Skeletal muscle tissue (tissue), 3 donors: ENCODE measurements at regions not wholly inside any gene's neighbourhood (a gene's known extent, or its start where the extent isn't known, plus 50 kb on each side); places are given as distances from the start of the nearest gene placed in this dataset.

Experiments used
- H3K27ac ChIP-seq: one replicate; pipeline ENCODE4 v1.7.0; 2013; ENCODE audit warnings: mild to moderate bottlenecking, low read depth, low read length, inconsistent platforms
- H3K27me3 ChIP-seq, 3 donors: one replicate each; pipeline ENCODE4 v1.7.0; 2013; ENCODE audit warnings: low read length in 3 of 3; ENCODE audit not compliant: control insufficient read depth in 3 of 3, insufficient read depth in 3 of 3
- H3K36me3 ChIP-seq, 3 donors: one replicate each; pipeline ENCODE4 v1.7.0; 2013; ENCODE audit warnings: low read length in 3 of 3; ENCODE audit not compliant: control insufficient read depth in 3 of 3, insufficient read depth in 3 of 3
- H3K4me1 ChIP-seq, 3 donors: one replicate each; pipeline ENCODE4 v1.7.0; 2013; ENCODE audit warnings: low read length in 3 of 3, mild to moderate bottlenecking in 3 of 3; ENCODE audit not compliant: control insufficient read depth in 3 of 3, insufficient read depth in 3 of 3
- H3K4me3 ChIP-seq, 3 donors: one replicate each; pipeline ENCODE4 v1.7.0; 2013; ENCODE audit warnings: low read length in 3 of 3
- H3K9ac ChIP-seq, 3 donors: one replicate each; pipeline ENCODE4 v1.7.0; 2013; ENCODE audit warnings: low read length in 3 of 3, mild to moderate bottlenecking in 3 of 3, moderate library complexity in 2 of 3, low read depth in 1 of 3
- H3K9me3 ChIP-seq, 3 donors: one replicate each; pipeline ENCODE4 v1.7.0; 2013; ENCODE audit warnings: low read length in 3 of 3; ENCODE audit not compliant: control insufficient read depth in 3 of 3
- donor health status: Osteomylitis.

DNA sequence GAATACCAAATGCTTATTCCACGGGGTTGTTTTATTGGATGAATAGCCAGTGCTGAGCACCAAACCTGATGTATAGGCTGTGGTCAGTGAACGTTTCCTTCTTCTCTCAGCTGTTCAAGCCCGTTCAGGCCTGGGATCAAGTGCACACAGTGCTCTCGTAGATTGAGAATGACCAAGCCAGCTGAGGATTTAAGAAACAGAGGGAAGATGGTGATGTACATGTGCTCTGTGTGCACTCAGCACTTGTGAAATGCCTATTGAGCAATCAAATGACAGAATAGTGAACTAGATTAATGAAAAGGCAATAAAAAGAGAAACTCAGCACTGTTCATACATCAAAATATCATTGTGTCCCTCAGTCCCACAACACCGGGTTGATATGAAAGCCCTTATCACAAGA lies 302.5 kb downstream of the BMPER start:
- H3K27ac ChIP-seq = no peak overlapping the region
- H3K4me1 ChIP-seq = no peaks in the 10 kb centered on the region
- no peaks in the 10 kb centered on the region for H3K36me3 ChIP-seq
- no peaks in the 10 kb centered on the region for H3K27me3 ChIP-seq
- no peaks in the 10 kb centered on the region for H3K9me3 ChIP-seq
- H3K4me3 ChIP-seq = no peak overlapping the region
- no peak overlapping the region for H3K9ac ChIP-seq

DNA sequence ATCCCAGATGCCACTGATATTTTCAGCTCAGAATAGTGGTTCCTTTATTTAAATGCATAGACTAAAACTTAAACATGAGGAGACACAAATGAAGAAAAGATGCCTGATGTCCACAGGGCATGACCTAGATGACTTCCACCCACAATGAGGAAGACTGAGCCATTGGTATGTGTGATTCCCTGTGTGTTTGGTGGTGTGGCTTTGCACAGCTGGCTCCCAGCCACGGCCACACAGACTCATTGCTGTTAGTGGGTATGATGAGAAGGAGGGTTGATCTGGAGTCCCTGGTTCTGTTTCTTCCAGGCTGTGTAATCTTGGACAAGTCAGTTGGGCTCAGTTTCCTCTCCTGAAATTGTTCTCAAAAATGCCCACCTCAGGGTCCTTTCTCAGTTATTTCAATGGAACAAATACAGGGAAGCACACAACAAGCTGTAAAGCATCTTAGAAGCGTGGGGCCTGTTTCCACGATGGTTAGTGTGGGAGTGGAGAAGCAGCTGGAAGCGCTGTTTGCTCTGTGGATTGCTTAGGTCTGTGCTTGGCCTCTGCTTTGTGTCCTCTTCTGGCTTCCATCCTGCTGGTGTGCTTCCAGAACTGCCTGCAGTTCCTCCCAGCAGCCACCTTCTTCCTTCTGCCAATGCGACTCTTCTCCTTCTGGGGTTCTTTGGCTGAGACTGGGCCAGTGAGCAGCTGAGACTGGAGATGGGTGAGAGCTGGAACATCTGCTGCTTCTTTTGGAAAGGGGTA lies 303.7 kb downstream of the BMPER start:
- Histone ChIP-seq H3K27me3 (no peaks in the 10 kb centered on the region), H3K4me3 (no peak overlapping the region)

GRCh38 chr7:34211018-34211417 lies 305.7 kb downstream of the BMPER start:
- H3K4me3 ChIP-seq = no peak overlapping the region
- H3K4me1 ChIP-seq = no peaks in the 10 kb centered on the region
- H3K27ac ChIP-seq = no peak overlapping the region
- no peaks in the 10 kb centered on the region for H3K36me3 ChIP-seq
- H3K9ac ChIP-seq = no peak overlapping the region
- H3K27me3 ChIP-seq = no peaks in the 10 kb centered on the region
- no peaks in the 10 kb centered on the region for H3K9me3 ChIP-seq

More for the DNA sequence above, 303.7 kb downstream of the BMPER start:
- no peak overlapping the region for H3K9ac ChIP-seq
- H3K4me1 ChIP-seq = no peaks in the 10 kb centered on the region
- no peaks in the 10 kb centered on the region for H3K36me3 ChIP-seq
- no peak overlapping the region for H3K27ac ChIP-seq
- no peaks in the 10 kb centered on the region for H3K9me3 ChIP-seq

GRCh38 chr7:34217972-34218371 lies 312.6 kb downstream of the BMPER start:
- Histone ChIP-seq H3K4me3 (no peak overlapping the region), H3K27me3 (no peaks in the 10 kb centered on the region), H3K9me3 (no peaks in the 10 kb centered on the region), H3K36me3 (no peaks in the 10 kb centered on the region), H3K4me1 (no peaks in the 10 kb centered on the region), H3K27ac (no peak overlapping the region), H3K9ac (no peak overlapping the region)

DNA sequence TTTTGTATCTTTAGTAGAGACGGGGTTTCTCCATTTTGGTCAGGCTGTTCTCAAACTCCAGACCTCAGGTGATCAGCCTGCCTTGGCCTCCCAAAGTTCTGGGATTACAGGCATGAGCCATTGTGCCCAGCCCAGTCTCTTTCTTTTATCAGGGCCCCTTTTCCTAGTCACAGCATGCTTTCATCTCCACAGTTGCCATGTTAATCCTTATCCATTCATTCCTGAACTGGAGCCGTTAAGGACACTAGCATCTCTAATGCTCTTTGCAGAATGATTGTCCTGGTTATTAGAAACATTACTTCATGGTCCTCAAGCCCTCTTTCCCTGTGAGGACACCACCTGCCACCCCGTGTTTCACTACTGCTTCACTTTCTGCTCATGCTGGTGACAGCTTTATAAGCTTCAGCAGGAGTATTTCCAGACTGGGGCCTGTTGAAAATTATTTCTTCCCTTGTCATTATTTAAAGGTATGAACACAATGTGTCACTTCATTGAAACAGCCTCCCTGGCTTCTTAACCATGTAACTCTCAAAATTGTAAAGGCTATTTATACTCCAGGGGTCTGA lies 313.9 kb downstream of the BMPER start:
- Histone ChIP-seq H3K9me3 (no peaks in the 10 kb centered on the region), H3K4me3 (no peak overlapping the region), H3K27me3 (no peaks in the 10 kb centered on the region), H3K27ac (no peak overlapping the region), H3K4me1 (no peaks in the 10 kb centered on the region), H3K9ac (no peak overlapping the region), H3K36me3 (no peaks in the 10 kb centered on the region)

GRCh38 chr7:34220506-34221185 lies 315.3 kb downstream of the BMPER start:
- Histone ChIP-seq H3K4me1 (no peaks in the 10 kb centered on the region), H3K9ac (no peak overlapping the region), H3K4me3 (no peak overlapping the region), H3K36me3 (no peaks in the 10 kb centered on the region), H3K27ac (no peak overlapping the region), H3K9me3 (no peaks in the 10 kb centered on the region), H3K27me3 (no peaks in the 10 kb centered on the region)

GRCh38 chr7:34222316-34222715 lies 317.0 kb downstream of the BMPER start:
- Histone ChIP-seq H3K36me3 (no peaks in the 10 kb centered on the region), H3K4me1 (no peaks in the 10 kb centered on the region), H3K9me3 (no peaks in the 10 kb centered on the region), H3K27ac (no peak overlapping the region), H3K27me3 (peaks cover 0 to 3% (median 0%) of the 10 kb centered on the region in 3 donors), H3K9ac (no peak overlapping the region), H3K4me3 (no peak overlapping the region)

DNA sequence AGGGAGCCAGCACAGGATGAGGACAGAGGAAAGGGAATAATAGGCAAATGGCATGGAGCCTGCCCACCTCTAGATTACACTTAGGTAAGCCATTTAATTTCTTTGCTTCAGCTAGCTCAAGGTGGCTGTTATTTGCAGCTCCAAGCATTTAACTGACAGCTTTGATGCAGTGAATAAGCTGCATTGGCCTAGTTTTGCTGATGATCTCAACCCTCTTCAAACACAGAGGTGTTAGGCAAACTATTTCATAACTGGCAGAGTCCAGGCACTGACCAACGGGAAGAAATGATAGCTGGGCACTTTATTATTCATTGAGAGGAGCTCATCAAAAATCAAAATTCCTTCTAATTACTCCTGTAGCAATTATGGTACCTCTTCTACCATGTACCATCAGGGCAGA lies 317.4 kb downstream of the BMPER start:
- Histone ChIP-seq H3K27me3 (peaks cover 0 to 3% (median 0%) of the 10 kb centered on the region in 3 donors), H3K36me3 (no peaks in the 10 kb centered on the region), H3K27ac (no peak overlapping the region), H3K9me3 (no peaks in the 10 kb centered on the region), H3K4me3 (no peak overlapping the region), H3K4me1 (no peaks in the 10 kb centered on the region), H3K9ac (no peak overlapping the region)

GRCh38 chr7:34224281-34224680 lies 318.9 kb downstream of the BMPER start:
- no peak overlapping the region for H3K27ac ChIP-seq
- peaks cover 0 to 3% (median 0%) of the 10 kb centered on the region in 3 donors for H3K27me3 ChIP-seq
- H3K36me3 ChIP-seq = no peaks in the 10 kb centered on the region
- H3K4me1 ChIP-seq = no peaks in the 10 kb centered on the region
- H3K9me3 ChIP-seq = peaks cover 0 to 4% (median 0%) of the 10 kb centered on the region in 3 donors
- no peak overlapping the region for H3K9ac ChIP-seq
- H3K4me3 ChIP-seq = no peak overlapping the region

DNA sequence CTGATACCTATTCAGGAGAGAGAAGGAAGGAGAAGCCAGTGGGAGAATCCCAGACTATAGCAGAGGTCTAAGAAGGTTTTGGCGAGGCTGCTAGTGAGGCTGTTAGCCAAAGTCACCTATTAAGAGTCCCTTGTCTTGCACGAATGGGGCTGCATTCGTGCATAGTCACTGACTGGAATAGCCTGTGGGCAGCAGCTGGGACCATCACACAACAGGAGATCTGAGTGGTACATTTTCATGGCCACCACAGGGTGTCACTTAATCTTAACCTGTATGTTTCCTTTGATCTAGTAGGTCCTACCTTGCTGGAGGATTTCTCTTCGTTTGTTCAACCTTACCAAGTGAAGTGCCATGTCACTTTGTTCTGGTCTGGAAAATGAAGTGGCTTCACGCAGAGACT lies 319.9 kb downstream of the BMPER start:
- Histone ChIP-seq H3K9me3 (peaks cover 0 to 4% (median 0%) of the 10 kb centered on the region in 3 donors), H3K9ac (no peak overlapping the region), H3K27me3 (peaks cover 0 to 3% (median 0%) of the 10 kb centered on the region in 3 donors), H3K4me1 (no peaks in the 10 kb centered on the region), H3K27ac (no peak overlapping the region), H3K4me3 (no peak overlapping the region), H3K36me3 (no peaks in the 10 kb centered on the region)
